ENCODE measurements at regions not wholly inside any gene's neighbourhood (a gene's known extent, or its start where the extent isn't known, plus 50 kb on each side); places are given as distances from the start of the nearest gene placed in this dataset.
"Not testable (repeated sequence)": the region's sequence is repeated elsewhere in the genome, so short reads cannot be mapped to it uniquely, and the experiment has no call there.

DNA sequence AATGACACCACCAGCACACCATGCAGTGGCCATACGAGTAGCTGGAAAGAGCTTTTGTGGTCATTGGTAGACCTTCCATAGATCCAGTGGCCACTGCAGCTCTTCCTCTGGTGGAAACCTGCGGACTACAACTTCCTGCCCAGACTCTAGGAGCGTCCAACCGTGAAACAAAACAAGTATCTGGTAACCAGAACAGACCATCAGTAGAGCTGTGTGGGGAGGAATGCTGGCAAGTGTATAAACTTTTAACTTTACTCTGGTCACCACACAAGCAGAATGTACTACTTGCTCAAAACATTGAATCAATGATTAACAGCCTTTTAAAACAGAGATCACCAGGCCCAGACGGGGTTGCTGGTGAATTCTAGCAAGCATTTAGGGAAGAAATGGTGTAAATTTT, 154.7 kb upstream of the DGKB start:
- Histone ChIP-seq H3K4me2 (ENCODE audit: low read length) (no peak overlapping the region), H2AFZ (ENCODE audit: low read length) (no peak overlapping the region), H3K79me2 (ENCODE audit: insufficient read depth, low read depth, low read length) (no peaks in the 10 kb centered on the region), H4K20me1 (ENCODE audit: insufficient read depth, low read length) (no peaks in the 10 kb centered on the region), H3K36me3 (ENCODE audit: insufficient read depth, low read length) (no peaks in the 10 kb centered on the region), H3K9me3 (ENCODE audit: low read length) (no peaks in the 10 kb centered on the region), H3K4me1 (ENCODE audit: insufficient read depth, low read length, poor library complexity, severe bottlenecking) (no peaks in the 10 kb centered on the region), H3K4me3 (ENCODE audit: low read depth, low read length, poor library complexity, severe bottlenecking) (no peak overlapping the region), H3K9me2 (ENCODE audit: insufficient read depth, low read length) (no peaks in the 10 kb centered on the region), H3K27ac (ENCODE audit: low read depth, low read length, poor library complexity, severe bottlenecking) (no peak overlapping the region)
- no TSS peak for BruUV-seq (replicated peaks)
- intact Hi-C loops (cut with micrococcal nuclease; ENCODE audit: unreplicated experiment) = no loop called here
- POLR2A ChIA-PET = no interaction called here
- no peak for TF ChIP-seq CTCF (conservative IDR thresholded peaks at IDR 0.05; ENCODE audit: low read length)
- TF ChIP-seq EZH2phosphoT487 (IDR thresholded peaks at IDR 0.05; ENCODE audit: borderline replicate concordance, low read depth, low read length) = no peak
- CTCF ChIA-PET (ENCODE audit: unreplicated experiment) = no interaction called here
- DNase-seq (ENCODE audit: low spot score) = no peak

DNA sequence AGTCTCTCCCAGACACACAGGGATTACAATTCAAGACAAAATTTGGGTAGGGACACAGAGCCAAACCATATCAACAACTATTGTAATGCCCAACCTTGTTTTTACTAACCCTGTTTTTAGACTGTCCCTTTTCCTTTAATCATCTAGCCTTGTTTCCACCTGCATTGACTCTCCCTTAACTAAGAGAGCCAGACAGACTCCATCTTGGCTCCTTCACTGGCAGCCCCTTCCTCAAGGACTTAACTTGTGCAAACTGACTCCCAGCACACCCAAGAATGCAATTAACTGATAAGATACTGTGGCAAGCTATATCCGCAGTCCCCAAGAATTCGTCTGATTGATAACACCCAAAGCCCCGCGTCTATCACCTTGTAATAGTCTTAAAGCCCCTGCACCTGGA, 151.8 kb upstream of the DGKB start:
- CTCF ChIA-PET (ENCODE audit: unreplicated experiment); intact Hi-C loops (cut with micrococcal nuclease; ENCODE audit: unreplicated experiment); H3K9me3 ChIP-seq (ENCODE audit: low read length); H3K27ac ChIP-seq (ENCODE audit: low read depth, low read length, poor library complexity, severe bottlenecking); DNase-seq (ENCODE audit: low spot score); H3K9me2 ChIP-seq (ENCODE audit: insufficient read depth, low read length); H3K79me2 ChIP-seq (ENCODE audit: insufficient read depth, low read depth, low read length); POLR2A ChIA-PET; H2AFZ ChIP-seq (ENCODE audit: low read length); H3K36me3 ChIP-seq (ENCODE audit: insufficient read depth, low read length); H3K4me3 ChIP-seq (ENCODE audit: low read depth, low read length, poor library complexity, severe bottlenecking); H3K4me2 ChIP-seq (ENCODE audit: low read length); H4K20me1 ChIP-seq (ENCODE audit: insufficient read depth, low read length); BruUV-seq (replicated peaks); H3K4me1 ChIP-seq (ENCODE audit: insufficient read depth, low read length, poor library complexity, severe bottlenecking): not testable (repeated sequence)

DNA sequence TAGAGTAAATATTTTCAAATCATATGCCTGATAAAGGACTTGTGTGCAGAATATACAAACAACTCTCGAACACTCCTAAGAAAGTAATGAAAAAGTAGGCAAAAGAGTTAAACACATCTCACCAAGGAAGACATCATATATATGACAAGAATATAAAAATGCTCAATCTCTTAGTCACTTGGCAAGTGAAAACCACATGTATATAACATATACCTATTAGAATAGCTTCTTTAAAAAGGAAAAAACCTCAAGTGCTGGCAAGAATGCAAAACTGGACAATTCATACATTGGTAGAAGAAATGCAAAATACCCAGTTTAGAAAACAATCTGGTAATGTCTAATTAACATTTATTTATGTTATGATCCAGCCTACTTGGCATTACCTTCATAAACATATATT, 146.6 kb upstream of the DGKB start:
- Histone ChIP-seq H3K4me1 (ENCODE audit: insufficient read depth, low read length, poor library complexity, severe bottlenecking) (no peaks in the 10 kb centered on the region), H3K79me2 (ENCODE audit: insufficient read depth, low read depth, low read length) (no peaks in the 10 kb centered on the region), H3K4me3 (ENCODE audit: low read depth, low read length, poor library complexity, severe bottlenecking) (no peak overlapping the region), H3K9me2 (ENCODE audit: insufficient read depth, low read length) (no peaks in the 10 kb centered on the region), H3K36me3 (ENCODE audit: insufficient read depth, low read length) (no peaks in the 10 kb centered on the region), H2AFZ (ENCODE audit: low read length) (no peak overlapping the region), H3K27ac (ENCODE audit: low read depth, low read length, poor library complexity, severe bottlenecking) (no peak overlapping the region), H3K4me2 (ENCODE audit: low read length) (no peak overlapping the region), H4K20me1 (ENCODE audit: insufficient read depth, low read length) (no peaks in the 10 kb centered on the region), H3K9me3 (ENCODE audit: low read length) (no peaks in the 10 kb centered on the region)
- no peak for DNase-seq (ENCODE audit: low spot score)
- intact Hi-C loops (cut with micrococcal nuclease; ENCODE audit: unreplicated experiment) = no loop called here
- BruUV-seq (replicated peaks) = no TSS peak
- TF ChIP-seq EZH2phosphoT487 (IDR thresholded peaks at IDR 0.05; ENCODE audit: borderline replicate concordance, low read depth, low read length) (no peak), CTCF (conservative IDR thresholded peaks at IDR 0.05; ENCODE audit: low read length) (no peak)
- ChIA-PET CTCF (ENCODE audit: unreplicated experiment) (no interaction called here), POLR2A (interaction anchor here (0.7 kb wide), 1 partner anchor 1989 kb away, joined by 3 read pairs; no protein-coding TSS in a partner anchor)

All from OCI-LY7 (cell line).